ENCODE measurements at regions not wholly inside any gene's neighbourhood (a gene's known extent, or its start where the extent isn't known, plus 50 kb on each side); places are given as distances from the start of the nearest gene placed in this dataset.

DNA sequence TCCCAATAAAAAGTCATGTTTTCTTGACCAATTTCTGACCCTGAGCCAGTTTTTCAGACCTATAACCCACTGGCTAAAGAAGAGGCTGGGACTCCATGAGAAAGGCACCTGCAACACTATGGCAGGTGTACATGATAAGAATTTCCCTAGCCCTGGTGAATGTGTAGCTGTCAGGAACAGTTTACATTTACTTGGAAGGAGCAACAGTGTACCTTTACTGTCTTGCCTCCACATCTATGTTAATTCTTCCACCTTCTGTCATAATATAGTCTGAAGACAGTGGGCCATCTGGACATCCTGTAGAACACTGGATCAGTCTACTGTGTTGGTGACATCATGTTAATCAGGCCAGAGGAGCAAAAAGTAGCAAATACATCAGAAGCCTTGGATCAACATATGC is 72.1 kb upstream of the CD82 start:
- DNase-seq (ENCODE audit: low spot score) (no peak), ATAC-seq (no peak)
- TF ChIP-seq IRF2 (CRISPR knock-in tag; IDR thresholded peaks at IDR 0.05; ENCODE audit: borderline replicate concordance, low read depth) (no peak), TP53 (CRISPR knock-in tag; IDR thresholded peaks at IDR 0.05) (no peak), NR2C2 (CRISPR knock-in tag; IDR thresholded peaks at IDR 0.05) (no peak), GTF2I (CRISPR knock-in tag; conservative IDR thresholded peaks at IDR 0.05) (no peak), ZMAT4 (CRISPR knock-in tag; IDR thresholded peaks at IDR 0.05) (no peak), ZBTB21 (CRISPR knock-in tag; IDR thresholded peaks at IDR 0.05; ENCODE audit: borderline replicate concordance) (no peak), ZNF671 (CRISPR knock-in tag; IDR thresholded peaks at IDR 0.05) (no peak), HMGXB4 (CRISPR knock-in tag; IDR thresholded peaks at IDR 0.05) (no peak), ERG (CRISPR knock-in tag; IDR thresholded peaks at IDR 0.05) (no peak), TCF7 (CRISPR knock-in tag; IDR thresholded peaks at IDR 0.05; ENCODE audit: low read depth) (no peak)
- TF ChIP-seq, protein P1, sequence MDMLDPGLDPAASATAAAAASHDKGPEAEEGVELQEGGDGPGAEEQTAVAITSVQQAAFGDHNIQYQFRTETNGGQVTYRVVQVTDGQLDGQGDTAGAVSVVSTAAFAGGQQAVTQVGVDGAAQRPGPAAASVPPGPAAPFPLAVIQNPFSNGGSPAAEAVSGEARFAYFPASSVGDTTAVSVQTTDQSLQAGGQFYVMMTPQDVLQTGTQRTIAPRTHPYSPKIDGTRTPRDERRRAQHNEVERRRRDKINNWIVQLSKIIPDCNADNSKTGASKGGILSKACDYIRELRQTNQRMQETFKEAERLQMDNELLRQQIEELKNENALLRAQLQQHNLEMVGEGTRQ (CRISPR knock-in tag; IDR thresholded peaks at IDR 0.05): no peak
- TF ChIP-seq, protein P2, sequence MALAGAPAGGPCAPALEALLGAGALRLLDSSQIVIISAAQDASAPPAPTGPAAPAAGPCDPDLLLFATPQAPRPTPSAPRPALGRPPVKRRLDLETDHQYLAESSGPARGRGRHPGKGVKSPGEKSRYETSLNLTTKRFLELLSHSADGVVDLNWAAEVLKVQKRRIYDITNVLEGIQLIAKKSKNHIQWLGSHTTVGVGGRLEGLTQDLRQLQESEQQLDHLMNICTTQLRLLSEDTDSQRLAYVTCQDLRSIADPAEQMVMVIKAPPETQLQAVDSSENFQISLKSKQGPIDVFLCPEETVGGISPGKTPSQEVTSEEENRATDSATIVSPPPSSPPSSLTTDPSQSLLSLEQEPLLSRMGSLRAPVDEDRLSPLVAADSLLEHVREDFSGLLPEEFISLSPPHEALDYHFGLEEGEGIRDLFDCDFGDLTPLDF (CRISPR knock-in tag; IDR thresholded peaks at IDR 0.05): no peak
- TF ChIP-seq, protein P3, sequence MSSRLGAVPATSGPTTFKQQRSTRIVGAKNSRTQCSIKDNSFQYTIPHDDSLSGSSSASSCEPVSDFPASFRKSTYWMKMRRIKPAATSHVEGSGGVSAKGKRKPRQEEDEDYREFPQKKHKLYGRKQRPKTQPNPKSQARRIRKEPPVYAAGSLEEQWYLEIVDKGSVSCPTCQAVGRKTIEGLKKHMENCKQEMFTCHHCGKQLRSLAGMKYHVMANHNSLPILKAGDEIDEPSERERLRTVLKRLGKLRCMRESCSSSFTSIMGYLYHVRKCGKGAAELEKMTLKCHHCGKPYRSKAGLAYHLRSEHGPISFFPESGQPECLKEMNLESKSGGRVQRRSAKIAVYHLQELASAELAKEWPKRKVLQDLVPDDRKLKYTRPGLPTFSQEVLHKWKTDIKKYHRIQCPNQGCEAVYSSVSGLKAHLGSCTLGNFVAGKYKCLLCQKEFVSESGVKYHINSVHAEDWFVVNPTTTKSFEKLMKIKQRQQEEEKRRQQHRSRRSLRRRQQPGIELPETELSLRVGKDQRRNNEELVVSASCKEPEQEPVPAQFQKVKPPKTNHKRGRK (CRISPR knock-in tag; IDR thresholded peaks at IDR 0.05; ENCODE audit: borderline replicate concordance): no peak
- no peaks in the 10 kb centered on the region for H3K9me3 Mint-ChIP-seq
- ChIA-PET CTCF (no interaction called here), POLR2A (no interaction called here)
- H3K4me3 Mint-ChIP-seq: no peak overlapping the region
- no peaks in the 10 kb centered on the region for H3K27me3 Mint-ChIP-seq (ENCODE audit: low read depth)
- no peak overlapping the region for H3K27ac Mint-ChIP-seq
- no peaks in the 10 kb centered on the region for H3K36me3 Mint-ChIP-seq
- no peaks in the 10 kb centered on the region for H3K4me1 Mint-ChIP-seq

DNA sequence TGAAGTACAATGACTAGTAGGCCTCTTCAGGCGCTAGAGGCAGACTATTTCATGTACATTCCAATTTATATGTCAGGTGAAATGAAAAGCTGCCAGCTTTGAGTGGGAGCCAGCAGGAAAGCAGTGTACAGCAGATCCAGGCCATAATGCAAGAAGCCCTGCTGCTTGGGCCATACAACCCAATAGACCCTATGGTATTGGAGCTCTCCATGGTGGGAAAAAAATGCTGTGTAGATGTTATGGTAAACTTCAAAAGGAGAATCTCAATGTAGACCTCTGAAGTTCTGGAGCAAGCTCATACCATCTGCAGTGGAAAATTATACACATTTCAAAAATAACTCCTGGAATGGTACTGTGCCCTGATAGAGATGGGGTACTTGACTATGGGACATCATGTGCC is 71.5 kb upstream of the CD82 start:
- Mint-ChIP-seq H3K4me1 (no peaks in the 10 kb centered on the region), H3K36me3 (no peaks in the 10 kb centered on the region), H3K9me3 (no peaks in the 10 kb centered on the region), H3K27me3 (ENCODE audit: low read depth) (no peaks in the 10 kb centered on the region), H3K27ac (no peak overlapping the region), H3K4me3 (no peak overlapping the region)
- ATAC-seq (no peak), DNase-seq (ENCODE audit: low spot score) (no peak)
- CTCF ChIA-PET: no interaction called here
- POLR2A ChIA-PET: no interaction called here
- TF ChIP-seq NFE2L1 (CRISPR knock-in tag; IDR thresholded peaks at IDR 0.05): no peak
- TF ChIP-seq SMAD3 (CRISPR knock-in tag; IDR thresholded peaks at IDR 0.05; ENCODE audit: borderline replicate concordance): no peak
- no peak for TF ChIP-seq GRHL2 (CRISPR knock-in tag; IDR thresholded peaks at IDR 0.05; ENCODE audit: insufficient replicate concordance, severe bottlenecking)
- no peak for TF ChIP-seq GABPB1 (CRISPR knock-in tag; IDR thresholded peaks at IDR 0.05)
- no peak for TF ChIP-seq GTF2I (CRISPR knock-in tag; conservative IDR thresholded peaks at IDR 0.05)
- no peak for TF ChIP-seq RELA (CRISPR knock-in tag; IDR thresholded peaks at IDR 0.05; ENCODE audit: borderline replicate concordance)
- TF ChIP-seq ETV6 (CRISPR knock-in tag; IDR thresholded peaks at IDR 0.05): no peak
- TF ChIP-seq ZNF425 (CRISPR knock-in tag; conservative IDR thresholded peaks at IDR 0.05): no peak
- TF ChIP-seq, protein P4, sequence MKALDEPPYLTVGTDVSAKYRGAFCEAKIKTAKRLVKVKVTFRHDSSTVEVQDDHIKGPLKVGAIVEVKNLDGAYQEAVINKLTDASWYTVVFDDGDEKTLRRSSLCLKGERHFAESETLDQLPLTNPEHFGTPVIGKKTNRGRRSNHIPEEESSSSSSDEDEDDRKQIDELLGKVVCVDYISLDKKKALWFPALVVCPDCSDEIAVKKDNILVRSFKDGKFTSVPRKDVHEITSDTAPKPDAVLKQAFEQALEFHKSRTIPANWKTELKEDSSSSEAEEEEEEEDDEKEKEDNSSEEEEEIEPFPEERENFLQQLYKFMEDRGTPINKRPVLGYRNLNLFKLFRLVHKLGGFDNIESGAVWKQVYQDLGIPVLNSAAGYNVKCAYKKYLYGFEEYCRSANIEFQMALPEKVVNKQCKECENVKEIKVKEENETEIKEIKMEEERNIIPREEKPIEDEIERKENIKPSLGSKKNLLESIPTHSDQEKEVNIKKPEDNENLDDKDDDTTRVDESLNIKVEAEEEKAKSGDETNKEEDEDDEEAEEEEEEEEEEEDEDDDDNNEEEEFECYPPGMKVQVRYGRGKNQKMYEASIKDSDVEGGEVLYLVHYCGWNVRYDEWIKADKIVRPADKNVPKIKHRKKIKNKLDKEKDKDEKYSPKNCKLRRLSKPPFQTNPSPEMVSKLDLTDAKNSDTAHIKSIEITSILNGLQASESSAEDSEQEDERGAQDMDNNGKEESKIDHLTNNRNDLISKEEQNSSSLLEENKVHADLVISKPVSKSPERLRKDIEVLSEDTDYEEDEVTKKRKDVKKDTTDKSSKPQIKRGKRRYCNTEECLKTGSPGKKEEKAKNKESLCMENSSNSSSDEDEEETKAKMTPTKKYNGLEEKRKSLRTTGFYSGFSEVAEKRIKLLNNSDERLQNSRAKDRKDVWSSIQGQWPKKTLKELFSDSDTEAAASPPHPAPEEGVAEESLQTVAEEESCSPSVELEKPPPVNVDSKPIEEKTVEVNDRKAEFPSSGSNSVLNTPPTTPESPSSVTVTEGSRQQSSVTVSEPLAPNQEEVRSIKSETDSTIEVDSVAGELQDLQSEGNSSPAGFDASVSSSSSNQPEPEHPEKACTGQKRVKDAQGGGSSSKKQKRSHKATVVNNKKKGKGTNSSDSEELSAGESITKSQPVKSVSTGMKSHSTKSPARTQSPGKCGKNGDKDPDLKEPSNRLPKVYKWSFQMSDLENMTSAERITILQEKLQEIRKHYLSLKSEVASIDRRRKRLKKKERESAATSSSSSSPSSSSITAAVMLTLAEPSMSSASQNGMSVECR (CRISPR knock-in tag; IDR thresholded peaks at IDR 0.05; ENCODE audit: borderline replicate concordance): no peak
- no peak for TF ChIP-seq ATF1 (CRISPR knock-in tag; IDR thresholded peaks at IDR 0.05)
